Upper lobe of left lung (tissue), 6 donors: ENCODE measurements at regions not wholly inside any gene's neighbourhood (a gene's known extent, or its start where the extent isn't known, plus 50 kb on each side); places are given as distances from the start of the nearest gene placed in this dataset.

Source experiments
- ATAC-seq, 2 donors: fragments of 200-7000 bp; cut with Tn5 transposase; one replicate each; pipeline ENCODE4 v1.9.1; 2022; ENCODE audit warnings: mild to moderate bottlenecking in 2 of 2, moderate library complexity in 2 of 2; ENCODE audit not compliant: low FRiP score in 2 of 2
- DNase-seq, 2 donors: peaks; one replicate each; pipeline ENCODE4 v3.0.0-alpha.2; 2019 to 2020
- H3K27ac ChIP-seq, 4 donors: fragments of 200-600 bp; sonication (generic); one replicate each; pipeline ENCODE4 v1.5.1; 2016 to 2019
- H3K27me3 ChIP-seq, 4 donors: fragments of 200-600 bp; sonication (generic); one replicate each; pipeline ENCODE4 v1.5.1; 2017 to 2019
- H3K36me3 ChIP-seq, 4 donors: fragments of 200-600 bp; sonication (generic); one replicate each; pipeline ENCODE4 v1.5.1; 2016 to 2019
- H3K4me1 ChIP-seq, 4 donors: fragments of 200-600 bp; sonication (generic); one replicate each; pipeline ENCODE4 v1.5.1; 2018 to 2019
- H3K4me3 ChIP-seq, 4 donors: fragments of 200-600 bp; sonication (generic); one replicate each; pipeline ENCODE4 v1.5.1; 2017 to 2019; ENCODE audit warnings: mild to moderate bottlenecking in 2 of 4, moderate library complexity in 1 of 4
- H3K9me3 ChIP-seq, 4 donors: fragments of 200-600 bp; sonication (generic); one replicate each; pipeline ENCODE4 v1.5.1; 2018 to 2019
- CTCF ChIP-seq, 6 experiments: fragments of 450-650 bp in 4 of 6; fragments of 200-600 bp in 2 of 6; sonication (generic) in 2 of 6; IDR thresholded peaks; one replicate each; pipeline ENCODE4 v1.5.1; 2016 to 2019; ENCODE audit warnings: antibody characterized with exemption in 6 of 6
- EP300 ChIP-seq, 4 donors: sonication (generic); formaldehyde crosslinking; IDR thresholded peaks; one replicate each; pipeline ENCODE4 v1.5.1; 2017; ENCODE audit warnings: antibody characterized with exemption in 4 of 4, control low read depth in 2 of 4
- POLR2A ChIP-seq, 4 donors: fragments of 450-650 bp; IDR thresholded peaks; one replicate each; pipeline ENCODE4 v1.5.1; 2016 to 2017; ENCODE audit warnings: antibody characterized with exemption in 4 of 4, mild to moderate bottlenecking in 2 of 4
- POLR2AphosphoS5 ChIP-seq, 2 donors: sonication (generic); formaldehyde crosslinking; IDR thresholded peaks; one replicate each; pipeline ENCODE4 v1.5.1; 2017; ENCODE audit warnings: antibody characterized with exemption in 2 of 2
- WGBS, 2 donors: methylation state at CpG; one replicate each; pipeline ENCODE4 v1.1.5; 2017 to 2018; 5-methylcytosine and 5-hydroxymethylcytosine counted together
- donor health status: DM: no; HTN: no; CAD: no; lungs with moderate emphysema.
- donor health status: DM: no; HTN: yes; CAD: no; lungs with severe emphysema.

GRCh38 chr9:38286357-38286756, 106.1 kb upstream of the ALDH1B1 start:
- no peak for TF ChIP-seq CTCF (IDR thresholded peaks at IDR 0.05)
- Histone ChIP-seq H3K27ac (no peak overlapping the region), H3K4me1 (no peaks in the 10 kb centered on the region), H3K9me3 (no peaks in the 10 kb centered on the region), H3K27me3 (no peaks in the 10 kb centered on the region), H3K36me3 (no peaks in the 10 kb centered on the region), H3K4me3 (no peak overlapping the region)
- no peak for ATAC-seq
- DNase-seq, result no peak

- DNase-seq (no peak), ATAC-seq (no peak)
- H3K36me3 ChIP-seq, result no peaks in the 10 kb centered on the region
- no peaks in the 10 kb centered on the region for H3K9me3 ChIP-seq
- TF ChIP-seq CTCF (IDR thresholded peaks at IDR 0.05), result no peak
- no peak overlapping the region for H3K4me3 ChIP-seq
- H3K4me1 ChIP-seq, result no peaks in the 10 kb centered on the region
- no peaks in the 10 kb centered on the region for H3K27me3 ChIP-seq
- WGBS, 2 donors, result 44 to 81% methylated on average over 2 of the region's 2 CpGs
- no peak overlapping the region for H3K27ac ChIP-seq
These were observed 107.3 kb upstream of the ALDH1B1 start for GRCh38 chr9:38285236-38285635.

- Histone ChIP-seq H3K36me3 (no peaks in the 10 kb centered on the region), H3K27ac (no peak overlapping the region), H3K27me3 (no peaks in the 10 kb centered on the region), H3K4me1 (no peaks in the 10 kb centered on the region), H3K9me3 (no peaks in the 10 kb centered on the region), H3K4me3 (no peak overlapping the region)
- ATAC-seq, result no peak
- DNase-seq, result no peak
- TF ChIP-seq CTCF (IDR thresholded peaks at IDR 0.05) (no peak), EP300 (IDR thresholded peaks at IDR 0.05) (no peak), POLR2AphosphoS5 (IDR thresholded peaks at IDR 0.05) (no peak), POLR2A (IDR thresholded peaks at IDR 0.05) (no peak)
- 79 to 80% methylated on average over 10 of the region's 10 CpGs for WGBS, 2 donors
These were observed 107.9 kb upstream of the ALDH1B1 start for GRCh38 chr9:38284588-38285051.

- no peak overlapping the region for H3K4me3 ChIP-seq
- no peak overlapping the region for H3K27ac ChIP-seq
- no peaks in the 10 kb centered on the region for H3K36me3 ChIP-seq
- ATAC-seq (no peak), DNase-seq (no peak)
- no peak for TF ChIP-seq CTCF (IDR thresholded peaks at IDR 0.05)
- no peak for TF ChIP-seq POLR2A (IDR thresholded peaks at IDR 0.05)
- TF ChIP-seq EP300 (IDR thresholded peaks at IDR 0.05), result no peak
- TF ChIP-seq POLR2AphosphoS5 (IDR thresholded peaks at IDR 0.05), result no peak
- H3K4me1 ChIP-seq, result no peaks in the 10 kb centered on the region
- no peaks in the 10 kb centered on the region for H3K27me3 ChIP-seq
- H3K9me3 ChIP-seq, result no peaks in the 10 kb centered on the region
- 83 to 85% methylated on average over 5 to 9 of the region's 9 CpGs for WGBS, 2 donors
These were observed 108.4 kb upstream of the ALDH1B1 start for GRCh38 chr9:38284039-38284575.

- TF ChIP-seq POLR2AphosphoS5 (IDR thresholded peaks at IDR 0.05) (no peak), EP300 (IDR thresholded peaks at IDR 0.05) (no peak), CTCF (IDR thresholded peaks at IDR 0.05) (no peak), POLR2A (IDR thresholded peaks at IDR 0.05) (no peak)
- Histone ChIP-seq H3K9me3 (no peaks in the 10 kb centered on the region), H3K27me3 (no peaks in the 10 kb centered on the region), H3K27ac (no peak overlapping the region), H3K4me3 (no peak overlapping the region), H3K36me3 (no peaks in the 10 kb centered on the region), H3K4me1 (no peaks in the 10 kb centered on the region)
- ATAC-seq (no peak), DNase-seq (no peak)
- 50 to 64% methylated on average over 3 to 4 of the region's 4 CpGs for WGBS, 2 donors
These were observed 109.7 kb upstream of the ALDH1B1 start for GRCh38 chr9:38282756-38283155.
